ENCODE measurements at regions not wholly inside any gene's neighbourhood (a gene's known extent, or its start where the extent isn't known, plus 50 kb on each side); places are given as distances from the start of the nearest gene placed in this dataset.
A peak's percentile ranks its signal among the peaks of the same experiment; 100 is the strongest.
"Not testable (repeated sequence)": the region's sequence is repeated elsewhere in the genome, so short reads cannot be mapped to it uniquely, and the experiment has no call there.

GRCh38 chr6:53446151-53446550 is 97.4 kb upstream of the ELOVL5 start:
- DNase-seq: no peak

- no peak for DNase-seq
These were observed 93.0 kb upstream of the ELOVL5 start for GRCh38 chr6:53441761-53442160.

- no peak for DNase-seq
These were observed 92.3 kb upstream of the ELOVL5 start for GRCh38 chr6:53441035-53441493.

GRCh38 chr6:53440336-53440945 is 91.7 kb upstream of the ELOVL5 start:
- DNase-seq: no peak

- DNase-seq: no peak
These were observed 90.8 kb upstream of the ELOVL5 start for GRCh38 chr6:53439556-53439955.

GRCh38 chr6:53437557-53438202 is 88.9 kb upstream of the ELOVL5 start:
- DNase-seq: peak; percentile 47

GRCh38 chr6:53436526-53437303 is 88.0 kb upstream of the ELOVL5 start:
- no peak for DNase-seq

- no peak for DNase-seq
These were observed 85.2 kb upstream of the ELOVL5 start for GRCh38 chr6:53433951-53434285.

GRCh38 chr6:53433261-53433950 is 84.7 kb upstream of the ELOVL5 start:
- no peak for DNase-seq

- no peak for DNase-seq
These were observed 83.8 kb upstream of the ELOVL5 start for GRCh38 chr6:53432318-53433161.

GRCh38 chr6:53431704-53432103 is 83.0 kb upstream of the ELOVL5 start:
- no peak for DNase-seq

- DNase-seq: no peak
These were observed 80.7 kb upstream of the ELOVL5 start for GRCh38 chr6:53429401-53429800.

- DNase-seq: no peak
These were observed 80.1 kb upstream of the ELOVL5 start for GRCh38 chr6:53428886-53429285.

- no peak for DNase-seq
These were observed 78.0 kb upstream of the ELOVL5 start for GRCh38 chr6:53426667-53427270.

GRCh38 chr6:53426117-53426516 is 77.4 kb upstream of the ELOVL5 start:
- no peak for DNase-seq

- no peak for DNase-seq
These were observed 76.4 kb upstream of the ELOVL5 start for GRCh38 chr6:53424976-53425718.

- DNase-seq: no peak
These were observed 75.5 kb upstream of the ELOVL5 start for GRCh38 chr6:53424300-53424699.

- not testable (repeated sequence) for DNase-seq
These were observed 74.8 kb upstream of the ELOVL5 start for GRCh38 chr6:53423560-53423959.

GRCh38 chr6:53419026-53419425 is 70.3 kb upstream of the ELOVL5 start:
- no peak for DNase-seq

- DNase-seq: no peak
These were observed 69.5 kb upstream of the ELOVL5 start for GRCh38 chr6:53418288-53418687.

- DNase-seq: no peak
These were observed 68.4 kb upstream of the ELOVL5 start for GRCh38 chr6:53417141-53417540.

Data from DMS 273 treated with DMSO at 0.1 percent for 48 hours (cell line).